GM19328 (cell line): ENCODE measurements at regions not wholly inside any gene's neighbourhood (a gene's known extent, or its start where the extent isn't known, plus 50 kb on each side); places are given as distances from the start of the nearest gene placed in this dataset.

Experiments
- ATAC-seq: cut with Tn5 transposase; IDR thresholded peaks from one replicate; pipeline ENCODE4 v1.9.1; 2021; ENCODE audit warnings: mild to moderate bottlenecking, moderate library complexity; ENCODE audit not compliant: unreplicated experiment

DNA sequence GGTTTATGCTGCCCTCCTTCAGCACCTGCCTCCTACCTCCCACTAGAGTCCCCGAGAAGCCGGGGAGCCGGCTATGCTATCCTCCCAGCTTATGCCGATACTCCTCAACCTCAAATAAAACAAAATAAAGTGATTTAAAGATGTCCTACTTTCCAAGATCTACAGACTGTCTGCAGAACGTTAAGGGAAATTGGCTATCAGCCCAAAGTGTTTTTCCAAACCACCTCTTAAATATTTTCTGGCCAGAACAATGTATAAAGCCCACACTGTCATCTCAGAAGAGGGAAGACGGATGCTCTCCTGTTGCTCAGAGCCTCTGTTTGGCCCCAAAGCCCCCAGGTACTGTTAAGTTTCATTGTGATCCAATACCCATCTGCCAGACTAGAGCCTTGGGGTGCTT is 54.0 kb upstream of the MGMT start:
- ATAC-seq: no peak

DNA sequence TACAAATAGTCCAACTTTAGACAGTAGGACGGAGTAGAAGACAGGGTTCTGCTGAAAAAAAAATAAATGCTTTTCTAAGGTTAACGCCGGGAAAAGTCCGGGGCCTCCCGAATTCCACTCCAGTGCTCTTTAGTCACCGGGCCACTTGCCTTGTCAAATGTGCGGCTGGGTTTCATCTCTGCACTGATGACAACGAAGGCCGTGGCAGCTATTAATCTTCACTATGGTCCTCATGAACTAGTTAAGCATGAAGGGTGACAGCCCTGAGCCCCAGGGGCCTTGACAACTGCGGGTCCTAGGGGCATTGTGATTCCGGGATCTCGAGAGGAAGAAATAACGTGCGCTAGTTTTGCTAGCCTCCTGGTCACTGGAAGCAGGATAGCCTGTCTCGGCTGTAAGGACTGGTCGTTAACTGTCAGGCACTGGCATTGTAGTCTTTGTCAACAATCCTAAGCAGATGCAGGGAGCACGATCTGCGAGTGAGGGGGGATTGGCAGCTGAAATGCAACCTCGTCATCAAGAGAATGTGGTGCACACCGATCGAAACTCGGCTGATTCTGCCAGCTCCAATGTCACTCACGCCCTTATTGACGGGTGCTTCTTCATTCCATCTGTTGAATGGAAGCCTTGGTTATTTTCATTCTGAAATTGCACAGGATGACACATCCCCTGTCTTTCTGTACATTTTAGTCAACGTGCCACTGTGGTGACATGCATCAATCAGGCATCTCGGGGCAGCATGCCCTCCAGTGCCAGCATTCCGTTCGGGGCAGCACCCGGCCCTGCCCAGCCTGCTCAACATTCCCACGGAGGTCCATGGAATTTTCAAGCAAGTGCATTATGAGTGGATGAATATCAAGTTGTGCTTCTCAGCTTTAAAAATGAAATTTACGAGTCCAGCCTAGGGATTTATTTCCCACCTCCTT is 51.6 kb upstream of the MGMT start:
- no peak for ATAC-seq

DNA sequence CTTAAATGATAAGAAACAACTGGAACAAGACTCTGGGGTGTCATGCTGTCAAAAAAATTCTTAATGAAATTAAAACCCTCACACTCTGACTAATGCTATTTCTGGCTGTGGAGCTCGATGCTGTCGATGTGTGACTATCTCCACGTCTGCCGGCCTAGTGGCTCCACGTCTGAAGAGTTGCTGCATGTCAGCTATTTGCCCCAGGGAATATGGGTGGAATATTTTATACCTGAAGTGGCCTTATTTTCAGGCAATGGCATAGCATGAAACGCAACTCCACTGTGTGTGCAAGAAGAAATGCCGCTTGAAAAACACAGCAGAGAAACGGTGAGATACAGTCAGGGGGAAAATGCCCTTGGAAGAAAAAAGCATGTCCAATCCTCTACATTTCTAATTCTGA is 50.9 kb upstream of the MGMT start:
- ATAC-seq: no peak

DNA sequence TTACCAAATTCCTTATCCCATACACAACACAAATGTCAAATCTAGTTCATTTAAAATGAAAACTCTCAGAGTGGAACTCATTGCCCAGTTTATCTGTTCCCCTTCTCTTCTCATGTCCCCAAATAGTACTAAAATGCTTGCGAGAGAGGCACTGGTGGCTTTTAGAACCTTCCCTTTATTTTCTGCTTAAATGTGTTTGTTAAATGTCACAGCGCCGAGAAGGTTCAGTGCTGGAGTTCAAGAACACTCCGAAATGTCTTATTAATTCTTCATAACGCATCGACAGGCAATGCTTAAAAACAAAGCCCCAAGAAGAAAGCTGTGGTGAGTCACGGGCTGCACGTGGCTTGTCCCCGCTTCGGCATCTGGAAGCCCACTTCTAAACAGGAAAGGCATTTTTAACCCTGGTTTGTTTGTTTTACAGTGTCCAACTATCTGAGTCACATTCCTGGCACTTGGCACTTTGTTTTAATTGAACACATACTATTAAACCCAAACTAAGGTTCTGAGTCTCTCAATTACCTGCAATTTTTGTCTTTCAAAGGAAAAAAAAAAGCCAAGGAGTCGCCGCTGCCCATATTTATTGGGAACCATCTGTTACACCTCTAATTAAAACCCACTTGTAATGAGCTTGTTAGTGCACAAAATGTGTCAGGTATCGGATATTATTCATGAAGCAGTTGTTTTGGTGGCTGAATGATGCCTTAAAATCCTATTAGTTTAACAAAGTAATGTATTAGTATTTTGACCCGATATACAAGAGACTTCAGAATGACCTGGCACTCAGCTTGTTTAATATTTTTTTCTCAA is 49.9 kb upstream of the MGMT start:
- ATAC-seq: no peak
